Activated naive CD4-positive, alpha-beta T cell treated with anti-CD3 and anti-CD28 coated beads, Interleukin-2, amount 50 U/mL, for 72 hours (primary cell): ENCODE measurements at regions not wholly inside any gene's neighbourhood (a gene's known extent, or its start where the extent isn't known, plus 50 kb on each side); places are given as distances from the start of the nearest gene placed in this dataset.
"Not testable (repeated sequence)": the region's sequence is repeated elsewhere in the genome, so short reads cannot be mapped to it uniquely, and the experiment has no call there.

Experiments used
- ATAC-seq, 2 donors: fragments of 150-1000 bp; cut with Tn5 transposase; 2 replicates each; pipeline ENCODE4 v1.10.0; 2021; ENCODE audit warnings: mild to moderate bottlenecking in 2 of 2, moderate library complexity in 2 of 2
- DNase-seq, 2 donors: peaks; one replicate each; pipeline ENCODE4 v3.0.0; 2021 to 2022; ENCODE audit warnings: low spot score in 2 of 2
- H3K27ac Mint-ChIP-seq, 2 donors: one replicate each; pipeline ENCODE4 v1.8.0; 2022; ENCODE audit warnings: mild to moderate bottlenecking in 2 of 2, mixed read lengths in 2 of 2
- H3K36me3 Mint-ChIP-seq, 2 donors: one replicate each; pipeline ENCODE4 v1.8.0; 2022; ENCODE audit warnings: mixed read lengths in 2 of 2
- H3K9me3 Mint-ChIP-seq, 2 donors: one replicate each; pipeline ENCODE4 v1.8.0; 2022; ENCODE audit warnings: mixed read lengths in 2 of 2

- not testable (repeated sequence) for ATAC-seq, H3K9me3 Mint-ChIP-seq
These were observed 194.2 kb downstream of the ZFP64 start for GRCh38 chr20:51997281-51997936.

GRCh38 chr20:51995551-51995951 is 193.2 kb upstream of the SALL4 start:
- Mint-ChIP-seq H3K9me3 (no peaks in the 10 kb centered on the region), H3K36me3 (no peaks in the 10 kb centered on the region), H3K27ac (no peak overlapping the region)
- ATAC-seq (no peak), DNase-seq (no peak)

More at GRCh38 chr20:51997281-51997936, 194.2 kb downstream of the ZFP64 start:
- not testable (repeated sequence) for H3K36me3 Mint-ChIP-seq, H3K27ac Mint-ChIP-seq, DNase-seq

- DNase-seq (no peak), ATAC-seq (no peak)
- H3K9me3 Mint-ChIP-seq: no peaks in the 10 kb centered on the region
- no peaks in the 10 kb centered on the region for H3K36me3 Mint-ChIP-seq
- no peak overlapping the region for H3K27ac Mint-ChIP-seq
These were observed 192.6 kb upstream of the SALL4 start for GRCh38 chr20:51994751-51995417.

GRCh38 chr20:51987812-51988211 is 185.5 kb upstream of the SALL4 start:
- Mint-ChIP-seq H3K9me3 (no peaks in the 10 kb centered on the region), H3K27ac (no peak overlapping the region), H3K36me3 (no peaks in the 10 kb centered on the region)
- ATAC-seq (no peak), DNase-seq (no peak)

- no peak overlapping the region for H3K27ac Mint-ChIP-seq
- H3K9me3 Mint-ChIP-seq: no peaks in the 10 kb centered on the region
- ATAC-seq (no peak), DNase-seq (no peak)
- H3K36me3 Mint-ChIP-seq: no peaks in the 10 kb centered on the region
These were observed 182.7 kb upstream of the SALL4 start for GRCh38 chr20:51985013-51985415.

- Mint-ChIP-seq H3K9me3 (peaks cover 0 to 5% of the 10 kb centered on the region in 2 donors), H3K27ac (no peak overlapping the region), H3K36me3 (no peaks in the 10 kb centered on the region)
- no peak for DNase-seq
- no peak for ATAC-seq
These were observed 178.0 kb upstream of the SALL4 start for GRCh38 chr20:51980277-51980676.

- H3K9me3 Mint-ChIP-seq: peaks cover 0 to 5% of the 10 kb centered on the region in 2 donors
- H3K27ac Mint-ChIP-seq: no peak overlapping the region
- ATAC-seq (no peak), DNase-seq (no peak)
- H3K36me3 Mint-ChIP-seq: no peaks in the 10 kb centered on the region
These were observed 176.9 kb upstream of the SALL4 start for GRCh38 chr20:51979226-51979625.

- ATAC-seq (no peak), DNase-seq (no peak)
- no peak overlapping the region for H3K27ac Mint-ChIP-seq
- H3K9me3 Mint-ChIP-seq: peaks cover 0 to 5% of the 10 kb centered on the region in 2 donors
- no peaks in the 10 kb centered on the region for H3K36me3 Mint-ChIP-seq
These were observed 175.8 kb upstream of the SALL4 start for GRCh38 chr20:51978070-51978501.

- ATAC-seq: no peak
- H3K27ac Mint-ChIP-seq: no peak overlapping the region
- no peaks in the 10 kb centered on the region for H3K36me3 Mint-ChIP-seq
- peaks cover 0 to 5% of the 10 kb centered on the region in 2 donors for H3K9me3 Mint-ChIP-seq
- DNase-seq: no peak
These were observed 169.7 kb upstream of the SALL4 start for GRCh38 chr20:51972056-51972455.

- no peak for ATAC-seq
- H3K36me3 Mint-ChIP-seq: no peaks in the 10 kb centered on the region
- H3K9me3 Mint-ChIP-seq: no peaks in the 10 kb centered on the region
- no peak overlapping the region for H3K27ac Mint-ChIP-seq
- DNase-seq: no peak
These were observed 168.5 kb upstream of the SALL4 start for GRCh38 chr20:51970858-51971257.

- H3K27ac Mint-ChIP-seq: no peak overlapping the region
- DNase-seq (no peak), ATAC-seq (no peak)
- no peaks in the 10 kb centered on the region for H3K36me3 Mint-ChIP-seq
- no peaks in the 10 kb centered on the region for H3K9me3 Mint-ChIP-seq
These were observed 166.9 kb upstream of the SALL4 start for GRCh38 chr20:51969191-51969590.

- no peaks in the 10 kb centered on the region for H3K9me3 Mint-ChIP-seq
- no peaks in the 10 kb centered on the region for H3K36me3 Mint-ChIP-seq
- no peak for DNase-seq
- H3K27ac Mint-ChIP-seq: no peak overlapping the region
- ATAC-seq: no peak
These were observed 165.8 kb upstream of the SALL4 start for GRCh38 chr20:51968151-51968550.

- DNase-seq: peak in 1 of 2 donors; percentile 21
- ATAC-seq: peak in 1 of 2 donors; percentile 39
- Mint-ChIP-seq H3K36me3 (no peaks in the 10 kb centered on the region), H3K9me3 (no peaks in the 10 kb centered on the region), H3K27ac (no peak overlapping the region)
These were observed 164.1 kb upstream of the SALL4 start for GRCh38 chr20:51966296-51966971.

GRCh38 chr20:51961964-51962761 is 159.8 kb upstream of the SALL4 start:
- Mint-ChIP-seq H3K9me3 (no peaks in the 10 kb centered on the region), H3K36me3 (no peaks in the 10 kb centered on the region), H3K27ac (no peak overlapping the region)
- no peak for ATAC-seq
- DNase-seq: no peak

GRCh38 chr20:51960047-51960675 is 157.8 kb upstream of the SALL4 start:
- Mint-ChIP-seq H3K27ac (no peak overlapping the region), H3K9me3 (no peaks in the 10 kb centered on the region), H3K36me3 (no peaks in the 10 kb centered on the region)
- ATAC-seq: no peak
- no peak for DNase-seq

GRCh38 chr20:51959066-51959542 is 156.8 kb upstream of the SALL4 start:
- DNase-seq (no peak), ATAC-seq (no peak)
- Mint-ChIP-seq H3K36me3 (no peaks in the 10 kb centered on the region), H3K27ac (no peak overlapping the region), H3K9me3 (no peaks in the 10 kb centered on the region)
